HG03378 (cell line): ENCODE measurements at regions not wholly inside any gene's neighbourhood (a gene's known extent, or its start where the extent isn't known, plus 50 kb on each side); places are given as distances from the start of the nearest gene placed in this dataset.
A peak's percentile ranks its signal among the peaks of the same experiment; 100 is the strongest.
"Not testable (repeated sequence)": the region's sequence is repeated elsewhere in the genome, so short reads cannot be mapped to it uniquely, and the experiment has no call there.

Experiments
- ATAC-seq: cut with Tn5 transposase; IDR thresholded peaks from one replicate; pipeline ENCODE4 v1.9.1; 2021; ENCODE audit warnings: mild to moderate bottlenecking, moderate library complexity; ENCODE audit not compliant: unreplicated experiment

GRCh38 chr2:187206471-187206870, 241.6 kb downstream of the CALCRL start:
- ATAC-seq = no peak

GRCh38 chr2:187206071-187206470, 242.0 kb downstream of the CALCRL start:
- ATAC-seq = no peak

- ATAC-seq = no peak
Measured at GRCh38 chr2:187198136-187198535, 249.9 kb downstream of the CALCRL start.

- peak; percentile 87 for ATAC-seq
Measured at GRCh38 chr2:187194049-187194448, 254.0 kb downstream of the CALCRL start.

GRCh38 chr2:187188783-187189631, 259.0 kb downstream of the CALCRL start:
- no peak for ATAC-seq

GRCh38 chr2:187187519-187187918, 260.5 kb downstream of the CALCRL start:
- ATAC-seq = no peak

- ATAC-seq = no peak
Measured at GRCh38 chr2:187180529-187180928, 267.5 kb downstream of the CALCRL start.

- not testable (repeated sequence) for ATAC-seq
Measured at GRCh38 chr2:187178876-187179275, 269.2 kb downstream of the CALCRL start.

- no peak for ATAC-seq
Measured at GRCh38 chr2:187177253-187177652, 270.8 kb downstream of the CALCRL start.

- no peak for ATAC-seq
Measured at GRCh38 chr2:187174582-187174981, 273.5 kb downstream of the CALCRL start.

GRCh38 chr2:187171318-187171717, 276.7 kb downstream of the CALCRL start:
- peak; percentile 39 for ATAC-seq

- ATAC-seq = no peak
Measured at GRCh38 chr2:187169864-187170263, 278.2 kb downstream of the CALCRL start.

GRCh38 chr2:187168720-187169713, 279.0 kb downstream of the CALCRL start:
- peak; percentile 74 for ATAC-seq

GRCh38 chr2:187167491-187167890, 280.6 kb downstream of the CALCRL start:
- ATAC-seq = no peak

- no peak for ATAC-seq
Measured at GRCh38 chr2:187165936-187166610, 282.0 kb downstream of the CALCRL start.

GRCh38 chr2:187158452-187158851, 289.6 kb downstream of the CALCRL start:
- ATAC-seq = no peak

GRCh38 chr2:187157046-187157445, 291.0 kb downstream of the CALCRL start:
- no peak for ATAC-seq

GRCh38 chr2:187155476-187155875, 292.6 kb downstream of the CALCRL start:
- ATAC-seq = no peak

GRCh38 chr2:187150670-187151069, 297.4 kb downstream of the CALCRL start:
- no peak for ATAC-seq

GRCh38 chr2:187148059-187148714, 299.2 kb upstream of the ZSWIM2 start:
- peak; percentile 65 for ATAC-seq
